H9 (cell line): ENCODE measurements at regions not wholly inside any gene's neighbourhood (a gene's known extent, or its start where the extent isn't known, plus 50 kb on each side); places are given as distances from the start of the nearest gene placed in this dataset.

Source experiments
- DNase-seq: peaks from one replicate; pipeline ENCODE4 v3.0.0-alpha.2; 2017
- H2AFZ ChIP-seq: one replicate; pipeline ENCODE4 v1.6.1; 2013; ENCODE audit warnings: mild to moderate bottlenecking, low read length, control low read depth, moderate library complexity
- H2AK5ac ChIP-seq: 2 replicates; pipeline ENCODE4 v1.6.1; 2013; ENCODE audit warnings: low read length, control low read depth, mixed read lengths; ENCODE audit not compliant: insufficient read length
- H2BK120ac ChIP-seq: one replicate; pipeline ENCODE4 v1.6.1; 2013; ENCODE audit warnings: low read depth, mild to moderate bottlenecking, low read length, control low read depth, inconsistent platforms; ENCODE audit not compliant: poor library complexity, severe bottlenecking
- H2BK12ac ChIP-seq: 2 replicates; pipeline ENCODE4 v1.6.1; 2013; ENCODE audit warnings: low read length, control low read depth, mixed read lengths, low read depth; ENCODE audit not compliant: insufficient read length
- H2BK15ac ChIP-seq: 2 replicates; pipeline ENCODE4 v1.6.1; 2013; ENCODE audit warnings: low read depth, low read length, control low read depth
- H2BK20ac ChIP-seq: one replicate; pipeline ENCODE4 v1.6.1; 2013; ENCODE audit warnings: low read depth, mild to moderate bottlenecking, low read length, control low read depth, inconsistent platforms; ENCODE audit not compliant: poor library complexity, severe bottlenecking
- H2BK5ac ChIP-seq: 2 replicates; pipeline ENCODE4 v1.6.1; 2013; ENCODE audit warnings: low read length, control low read depth, mixed read lengths; ENCODE audit not compliant: insufficient read length
- H3K14ac ChIP-seq: 2 replicates; pipeline ENCODE4 v1.6.1; 2013; ENCODE audit warnings: low read length, control low read depth; ENCODE audit not compliant: insufficient read depth
- H3K18ac ChIP-seq: 2 replicates; pipeline ENCODE4 v1.6.1; 2013; ENCODE audit warnings: low read depth, mild to moderate bottlenecking, mixed read lengths, low read length, control low read depth; ENCODE audit not compliant: insufficient read length
- H3K23ac ChIP-seq: 2 replicates; pipeline ENCODE4 v1.6.1; 2013; ENCODE audit warnings: low read length, control low read depth, mixed read lengths, low read depth; ENCODE audit not compliant: insufficient read length
- H3K23me2 ChIP-seq: 2 replicates; pipeline ENCODE4 v1.6.1; 2013; ENCODE audit warnings: low read depth, mild to moderate bottlenecking, mixed read lengths, low read length, control low read depth; ENCODE audit not compliant: insufficient read length, poor library complexity, severe bottlenecking
- H3K27ac ChIP-seq: 2 replicates; pipeline ENCODE4 v1.5.1; 2013; ENCODE audit warnings: low read length, control low read depth, mixed read lengths, low read depth; ENCODE audit not compliant: insufficient read length
- H3K27me3 ChIP-seq: 2 replicates; pipeline ENCODE4 v1.6.1; 2013; ENCODE audit warnings: low read length, control low read depth, inconsistent platforms; ENCODE audit not compliant: insufficient read depth
- H3K4ac ChIP-seq: 2 replicates; pipeline ENCODE4 v1.6.1; 2013; ENCODE audit warnings: low read depth, mild to moderate bottlenecking, control low read depth, inconsistent platforms, low read length, moderate library complexity
- H3K4me1 ChIP-seq: 2 replicates; pipeline ENCODE4 v1.6.1; 2013; ENCODE audit warnings: low read length, control low read depth, inconsistent platforms; ENCODE audit not compliant: insufficient read depth
- H3K4me2 ChIP-seq: 2 replicates; pipeline ENCODE4 v1.6.1; 2013; ENCODE audit warnings: low read length, control low read depth, mixed read lengths; ENCODE audit not compliant: insufficient read length, insufficient read depth
- H3K56ac ChIP-seq: 2 replicates; pipeline ENCODE4 v1.6.1; 2013; ENCODE audit warnings: low read depth, mild to moderate bottlenecking, mixed read lengths, low read length, control low read depth; ENCODE audit not compliant: insufficient read length
- H3K79me1 ChIP-seq: 2 replicates; pipeline ENCODE4 v1.6.1; 2013; ENCODE audit warnings: low read depth, mild to moderate bottlenecking, moderate library complexity, low read length, control low read depth, inconsistent platforms; ENCODE audit not compliant: insufficient read depth, poor library complexity, severe bottlenecking
- H3K79me2 ChIP-seq: 2 replicates; pipeline ENCODE4 v1.6.1; 2013; ENCODE audit warnings: low read length, control low read depth, inconsistent platforms; ENCODE audit not compliant: insufficient read depth
- H3K9ac ChIP-seq: 2 replicates; pipeline ENCODE4 v1.6.1; 2013; ENCODE audit warnings: low read length, control low read depth, mixed read lengths; ENCODE audit not compliant: insufficient read length; ENCODE audit errors: extremely low read depth
- H3K9me3 ChIP-seq: one replicate; pipeline ENCODE4 v1.6.1; 2013; ENCODE audit warnings: low read depth, low read length, inconsistent platforms; ENCODE audit not compliant: control insufficient read depth
- H3T11ph ChIP-seq: one replicate; pipeline ENCODE4 v1.6.1; 2013; ENCODE audit warnings: mild to moderate bottlenecking, low read length, control low read depth, inconsistent platforms
- H4K20me1 ChIP-seq: one replicate; pipeline ENCODE4 v1.6.1; 2013; ENCODE audit not compliant: control insufficient read depth, insufficient read length, insufficient read depth
- H4K5ac ChIP-seq: 2 replicates; pipeline ENCODE4 v1.6.1; 2013; ENCODE audit warnings: low read depth, mild to moderate bottlenecking, mixed read lengths, low read length, control low read depth; ENCODE audit not compliant: insufficient read length
- H4K8ac ChIP-seq: replicated peaks from 2 replicates; pipeline ENCODE4 v1.6.1; 2013; ENCODE audit warnings: low read length, control low read depth, mixed read lengths, low read depth; ENCODE audit not compliant: insufficient read length
- H4K91ac ChIP-seq: 2 replicates; pipeline ENCODE4 v1.6.1; 2013; ENCODE audit warnings: low read depth, mild to moderate bottlenecking, moderate library complexity, mixed read lengths, low read length, control low read depth; ENCODE audit not compliant: insufficient read length
- H3K27ac Mint-ChIP-seq, 3 experiments: 2 replicates in 2 of 3; 3 replicates in 1 of 3; pipeline ENCODE4 v1.8.0; 2020 to 2021; ENCODE audit warnings: mixed read lengths in 3 of 3, mild to moderate bottlenecking in 1 of 3, moderate library complexity in 1 of 3
- H3K27me3 Mint-ChIP-seq: 2 replicates; pipeline ENCODE4 v1.8.0; 2021; ENCODE audit warnings: low read depth, mild to moderate bottlenecking, moderate library complexity, mixed read lengths
- H3K36me3 Mint-ChIP-seq, 3 experiments: 2 replicates in 2 of 3; 3 replicates in 1 of 3; pipeline ENCODE4 v1.8.0; 2020 to 2021; ENCODE audit warnings: low read depth in 3 of 3, mixed read lengths in 3 of 3; ENCODE audit not compliant: insufficient read depth in 1 of 3
- H3K4me1 Mint-ChIP-seq, 2 experiments: 2 replicates each; pipeline ENCODE4 v1.8.0; 2020; ENCODE audit warnings: mixed read lengths in 2 of 2
- H3K4me3 Mint-ChIP-seq, 2 experiments: 2 replicates in 1 of 2; 3 replicates in 1 of 2; pipeline ENCODE4 v1.8.0; 2020 to 2021; ENCODE audit warnings: mild to moderate bottlenecking in 2 of 2, mixed read lengths in 2 of 2, moderate library complexity in 1 of 2
- H3K9me3 Mint-ChIP-seq, 2 experiments: 2 replicates in 1 of 2; 3 replicates in 1 of 2; pipeline ENCODE4 v1.8.0; 2020; ENCODE audit warnings: mild to moderate bottlenecking in 2 of 2, mixed read lengths in 2 of 2, moderate library complexity in 1 of 2
- CTCF ChIP-seq: fragments of 200-600 bp; sonication (generic); conservative IDR thresholded peaks from 3 replicates; pipeline ENCODE4 v1.8.0; 2021; ENCODE audit warnings: antibody characterized with exemption, mild to moderate bottlenecking
- WGBS: extraction: QIAGEN DNeasy Blood & Tissue Kit; methylation state at CpG from one replicate; pipeline ENCODE4 v1.1.7; 2013; ENCODE audit warnings: missing lambda C conversion rate, low lambda C conversion rate, mixed read lengths; ENCODE audit not compliant: insufficient read length; ENCODE audit errors: extremely low coverage; 5-methylcytosine and 5-hydroxymethylcytosine counted together

- Histone ChIP-seq H3K56ac (no peak overlapping the region), H3K79me2 (no peaks in the 10 kb centered on the region), H2BK20ac (no peak overlapping the region), H4K8ac (no peak overlapping the region), H3T11ph (no peak overlapping the region), H3K79me1 (no peaks in the 10 kb centered on the region), H4K5ac (no peak overlapping the region), H3K27ac (no peak overlapping the region), H4K20me1 (no peaks in the 10 kb centered on the region), H2BK5ac (no peak overlapping the region), H2AK5ac (no peak overlapping the region), H3K23ac (no peak overlapping the region), H3K9ac (no peak overlapping the region), H2BK120ac (no peak overlapping the region), H2BK12ac (no peak overlapping the region), H3K4me2 (no peak overlapping the region), H2AFZ (no peak overlapping the region), H3K4me1 (no peaks in the 10 kb centered on the region), H3K27me3 (no peaks in the 10 kb centered on the region), H2BK15ac (no peak overlapping the region), H4K91ac (no peak overlapping the region), H3K23me2 (no peaks in the 10 kb centered on the region), H3K14ac (no peak overlapping the region; the same call in 1 of the 2 replicates), H3K18ac (no peak overlapping the region), H3K4ac (no peak overlapping the region), H3K9me3 (no peaks in the 10 kb centered on the region)
- H3K27me3 Mint-ChIP-seq: peaks cover 18% of the 10 kb centered on the region
- H3K27ac Mint-ChIP-seq: no peak overlapping the region
- WGBS: no CpG with 5 or more reads among the region's 9 CpGs
- H3K9me3 Mint-ChIP-seq: peaks cover 4% of the 10 kb centered on the region in 2 experiments; a peak in 3 of 5 replicates
- TF ChIP-seq CTCF: no peak
- H3K4me3 Mint-ChIP-seq: no peak overlapping the region
- H3K36me3 Mint-ChIP-seq: no peaks in the 10 kb centered on the region
- DNase-seq: no peak
- H3K4me1 Mint-ChIP-seq: no peaks in the 10 kb centered on the region
Measured at GRCh38 chr22:49027368-49027670, 800.4 kb downstream of the BRD1 start.
